CD4-positive, alpha-beta T cell treated with Interleukin-15 for 1 hour (primary cell): ENCODE measurements at regions not wholly inside any gene's neighbourhood (a gene's known extent, or its start where the extent isn't known, plus 50 kb on each side); places are given as distances from the start of the nearest gene placed in this dataset.

Experiments
- DNase-seq: peaks from one replicate; pipeline ENCODE4 v3.0.0-alpha.2; 2020

DNA sequence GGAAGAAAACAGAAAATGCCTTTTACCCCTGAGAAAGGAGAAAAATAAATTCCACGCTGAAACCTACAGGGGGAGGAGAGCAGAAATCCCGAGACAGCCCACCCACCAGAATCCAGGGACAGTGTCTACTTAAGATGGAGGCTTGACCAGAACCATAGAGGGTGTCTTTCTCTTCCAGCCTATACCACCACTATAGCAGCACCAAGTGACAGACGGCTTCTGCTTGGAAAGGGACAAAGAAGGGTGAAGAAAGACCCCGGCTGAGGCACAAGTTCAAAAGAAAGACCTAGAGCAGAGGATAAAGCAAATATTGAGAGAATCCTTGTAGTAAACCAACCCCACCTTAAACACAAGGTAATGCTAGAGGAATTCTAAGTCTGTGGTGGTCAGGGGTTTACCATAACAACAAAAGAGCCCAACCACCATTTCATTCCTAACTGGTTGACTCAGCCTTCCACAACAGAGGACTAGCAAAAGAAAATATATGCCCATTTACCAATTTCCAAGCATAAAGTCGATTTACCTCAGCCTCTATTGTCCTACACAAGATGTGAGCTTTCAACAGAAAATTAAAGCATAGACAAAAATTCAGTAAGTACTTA lies 105.3 kb upstream of the FOXG1 start:
- no peak for DNase-seq

DNA sequence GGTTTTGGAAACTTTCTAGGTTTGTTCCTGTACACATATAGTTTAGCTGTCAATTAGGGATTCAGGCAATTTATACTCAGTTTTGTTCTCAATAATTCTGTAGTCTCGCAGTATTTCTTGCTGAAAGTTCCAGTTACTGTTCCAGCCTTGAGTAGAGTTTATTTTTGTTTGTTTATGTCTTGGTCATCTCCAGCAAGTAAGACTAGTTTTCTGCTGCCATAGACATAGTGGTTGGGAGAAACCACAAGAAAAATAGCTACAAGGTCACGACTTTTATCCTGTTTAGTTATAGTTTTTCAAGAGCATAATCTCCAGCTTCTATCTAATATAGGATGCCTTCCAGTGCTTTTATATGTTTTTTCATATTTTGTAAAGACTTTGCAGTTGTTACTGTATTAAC lies 99.6 kb upstream of the FOXG1 start:
- no peak for DNase-seq

DNA sequence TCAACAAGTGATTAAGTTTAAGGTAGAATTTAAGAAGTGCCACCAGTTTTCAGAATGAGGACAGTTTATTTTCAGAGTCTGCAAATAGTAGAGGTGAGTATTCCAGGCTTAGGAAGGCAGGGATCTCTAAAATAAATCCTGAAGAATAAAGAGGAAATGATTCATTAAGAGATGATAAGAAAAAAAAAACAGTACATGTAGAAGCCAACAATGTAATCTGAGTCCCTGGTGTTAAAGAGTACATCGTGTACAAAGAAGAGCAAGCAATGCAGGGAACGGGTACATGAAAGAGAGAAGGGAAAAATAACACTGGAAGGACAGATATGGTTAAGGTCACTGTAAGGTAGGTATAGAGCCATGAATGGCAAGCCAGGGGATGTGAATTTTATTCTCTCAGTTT lies 95.2 kb upstream of the FOXG1 start:
- DNase-seq = no peak

DNA sequence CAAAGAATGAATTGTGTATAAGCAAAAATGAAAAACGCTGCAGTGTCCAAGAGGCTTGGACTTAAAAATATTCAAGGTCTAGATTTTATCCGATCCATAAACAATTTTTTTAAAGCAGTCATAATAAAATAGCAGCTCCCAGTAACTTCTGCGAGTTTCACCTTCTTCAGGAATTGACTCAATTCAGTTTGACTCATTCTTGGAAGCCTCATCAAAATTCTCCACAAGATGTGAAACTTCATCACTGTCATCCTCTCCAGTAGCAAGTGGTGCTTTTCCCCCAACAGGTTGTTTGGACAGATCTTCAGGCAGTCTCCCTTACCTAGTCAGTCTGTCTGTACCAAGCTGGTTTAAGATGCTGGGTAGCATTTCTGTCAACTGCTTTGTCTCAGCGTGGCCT lies 93.5 kb upstream of the FOXG1 start:
- DNase-seq = no peak

DNA sequence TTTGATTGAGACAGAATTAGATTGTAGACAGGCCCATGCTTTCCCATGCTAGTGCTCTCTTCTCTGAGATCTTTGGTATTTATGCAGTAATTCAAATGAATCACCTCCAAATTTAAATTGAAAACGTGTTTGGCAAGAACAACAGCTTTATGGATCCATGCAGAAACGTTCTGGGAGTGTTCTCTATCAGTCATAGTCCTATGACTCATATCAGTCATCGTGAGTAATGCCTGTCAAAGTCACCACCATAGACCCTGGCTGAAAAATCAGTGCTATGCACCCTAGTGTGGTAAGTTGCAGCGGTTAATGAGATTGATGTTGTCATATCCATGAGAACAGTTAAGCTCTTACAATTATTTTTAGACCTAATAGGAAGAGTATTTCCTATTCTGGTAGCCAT lies 90.1 kb upstream of the FOXG1 start:
- DNase-seq = no peak

DNA sequence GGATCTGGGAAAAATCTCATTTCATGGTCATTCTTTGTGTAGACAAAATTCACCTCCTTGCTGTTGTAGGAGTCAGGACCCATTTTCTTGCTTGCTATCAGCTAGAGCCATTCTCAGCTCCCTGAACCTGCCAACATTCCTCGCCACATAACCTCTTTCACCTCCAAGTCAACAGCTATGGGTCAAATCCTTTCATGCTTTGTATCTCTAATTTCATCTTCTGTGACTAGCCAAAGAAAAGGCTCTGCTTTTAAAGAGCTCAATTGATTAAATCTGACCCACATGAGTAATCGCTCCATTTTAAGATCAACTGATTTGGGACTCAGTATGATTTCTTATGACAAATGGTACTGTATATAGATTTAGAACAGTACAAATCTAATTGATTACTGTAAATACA lies 89.2 kb upstream of the FOXG1 start:
- no peak for DNase-seq

DNA sequence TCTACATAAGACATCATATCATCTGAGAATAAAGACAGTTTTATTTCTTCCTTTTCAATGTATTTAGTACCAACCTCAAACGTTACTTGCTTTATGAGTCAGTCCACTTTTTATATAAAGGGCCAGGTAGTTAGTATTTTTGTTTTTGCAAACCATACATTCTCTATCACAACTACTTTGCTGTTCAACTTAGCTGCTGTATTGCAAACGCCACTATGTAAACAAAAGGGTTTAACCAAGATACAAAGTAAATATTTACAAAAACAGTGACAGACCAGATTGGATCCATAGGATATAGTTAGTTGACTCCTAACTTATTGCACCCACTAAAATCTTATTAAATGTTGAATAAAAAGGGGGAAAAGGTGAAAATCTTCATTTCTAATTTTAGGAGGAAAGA lies 87.7 kb upstream of the FOXG1 start:
- no peak for DNase-seq

DNA sequence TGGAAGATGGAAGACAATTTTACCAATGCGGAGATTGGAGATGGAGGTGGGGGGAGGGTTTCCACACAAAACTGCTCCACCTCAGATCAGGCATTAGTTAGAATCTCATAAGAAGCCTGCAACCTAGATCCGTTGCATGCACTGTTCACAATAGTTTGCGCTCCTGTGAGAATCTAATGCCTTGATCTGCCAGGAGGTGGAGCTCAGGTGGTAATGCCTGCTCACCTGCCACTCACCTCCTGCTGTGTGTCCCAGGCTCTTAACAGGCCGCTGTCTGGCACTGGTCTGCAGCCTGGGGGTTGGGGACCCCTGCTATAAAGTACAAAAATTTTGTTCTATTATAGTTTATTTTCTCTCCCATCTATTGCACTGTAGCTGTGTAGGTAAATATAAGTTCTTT lies 84.9 kb upstream of the FOXG1 start:
- no peak for DNase-seq

DNA sequence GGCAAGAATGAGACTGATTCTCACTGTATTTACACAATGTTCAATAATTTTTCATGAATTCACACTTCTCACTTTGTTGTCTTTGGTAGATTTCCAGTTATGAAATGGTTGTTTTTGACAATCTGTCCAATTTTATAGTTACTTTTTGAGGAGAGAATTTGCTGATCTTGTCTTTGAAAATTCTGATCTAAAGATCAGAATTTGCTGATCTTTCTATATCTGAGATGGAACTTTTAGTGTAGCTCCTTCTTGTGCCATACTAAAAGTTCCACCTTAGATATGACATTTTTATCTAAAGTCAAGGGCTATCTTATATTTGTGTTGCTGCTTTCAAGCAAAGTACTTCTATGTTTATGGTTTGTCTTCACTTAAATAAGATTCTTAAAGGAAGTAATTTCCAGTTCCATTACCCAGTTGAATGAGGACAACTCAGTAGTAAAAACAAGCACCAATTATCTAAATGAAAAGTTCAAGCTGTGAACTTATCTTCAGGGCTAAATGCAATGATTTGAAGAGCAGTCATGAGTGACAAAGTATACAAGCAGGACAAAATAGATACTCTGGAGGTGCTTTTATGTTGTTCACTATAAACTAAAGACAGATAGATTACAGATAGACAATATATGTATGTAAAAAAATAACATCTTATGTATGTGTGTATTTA lies 76.4 kb upstream of the FOXG1 start:
- no peak for DNase-seq

DNA sequence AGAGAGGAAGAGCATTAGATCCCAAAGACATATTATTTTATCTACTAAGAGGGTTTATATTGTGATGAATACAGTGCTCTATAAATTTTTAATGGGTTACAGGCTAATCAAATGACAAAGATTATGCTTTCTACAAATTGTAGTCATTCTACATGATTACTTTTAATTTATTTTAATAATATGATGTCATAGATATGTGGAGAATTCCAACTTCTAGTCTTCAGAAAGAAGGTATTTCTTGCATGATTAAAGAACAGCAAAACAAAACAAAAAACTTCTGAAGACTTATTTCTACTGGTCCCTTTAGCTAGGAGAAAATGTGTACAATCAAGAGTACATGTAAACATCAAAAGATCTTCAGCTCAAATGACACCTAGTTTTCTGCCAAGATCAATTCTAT lies 71.5 kb upstream of the FOXG1 start:
- DNase-seq = no peak

DNA sequence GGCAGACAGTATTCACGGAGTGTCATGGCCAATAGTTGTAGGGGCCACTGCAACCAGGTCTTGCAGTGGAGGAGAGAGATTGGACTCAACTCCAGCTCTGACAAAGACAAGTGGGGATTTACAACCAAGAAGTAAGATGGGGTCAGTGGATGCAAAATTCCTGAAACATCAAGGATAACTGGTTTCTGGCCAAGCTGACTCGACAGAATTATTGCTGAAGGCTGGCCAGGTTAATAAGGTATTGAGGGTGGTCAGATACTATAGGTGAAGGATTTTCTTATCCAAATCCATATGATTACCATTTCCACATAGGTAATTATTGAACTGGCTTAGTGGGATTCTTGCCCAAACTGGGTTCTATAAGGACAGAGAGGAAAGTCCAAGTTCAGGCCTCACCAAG lies 64.9 kb upstream of the FOXG1 start:
- DNase-seq = no peak

DNA sequence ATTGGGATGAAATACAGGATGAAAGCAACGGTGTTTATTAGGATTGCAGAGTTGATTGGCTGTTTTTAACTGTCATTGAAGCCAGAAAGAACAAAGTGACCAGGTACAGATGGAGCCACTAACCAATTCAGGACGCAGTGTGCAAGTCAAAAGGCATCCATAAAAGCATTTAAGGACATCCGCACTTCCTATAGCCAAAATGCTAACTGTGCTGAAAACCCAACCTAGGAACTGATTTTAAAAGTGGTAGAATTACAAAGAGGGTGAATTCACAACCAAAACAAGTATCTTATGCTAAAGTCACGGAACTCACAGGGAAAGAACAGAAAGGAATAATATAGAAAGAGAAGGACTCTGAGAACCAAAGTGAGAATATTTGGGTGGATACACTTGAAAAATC lies 63.1 kb upstream of the FOXG1 start:
- no peak for DNase-seq

DNA sequence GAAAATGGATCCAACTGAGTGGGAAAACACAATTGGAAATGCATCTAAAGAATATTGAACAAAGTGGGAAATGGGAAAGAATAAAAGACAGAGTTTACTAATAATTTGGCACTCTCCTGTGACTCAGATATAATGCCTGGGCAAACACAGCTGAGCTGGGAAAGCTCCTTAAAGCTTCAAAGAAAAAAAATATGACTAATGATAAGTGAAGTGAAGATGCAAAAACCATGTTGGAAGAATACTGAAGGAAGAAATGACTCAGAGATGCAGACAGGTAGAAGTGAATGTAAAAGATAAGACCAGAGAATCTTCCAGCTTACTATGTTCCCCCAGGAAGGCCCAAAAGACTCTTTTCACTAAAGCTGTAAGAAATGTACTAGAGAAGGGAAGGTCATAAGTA lies 62.4 kb upstream of the FOXG1 start:
- no peak for DNase-seq

DNA sequence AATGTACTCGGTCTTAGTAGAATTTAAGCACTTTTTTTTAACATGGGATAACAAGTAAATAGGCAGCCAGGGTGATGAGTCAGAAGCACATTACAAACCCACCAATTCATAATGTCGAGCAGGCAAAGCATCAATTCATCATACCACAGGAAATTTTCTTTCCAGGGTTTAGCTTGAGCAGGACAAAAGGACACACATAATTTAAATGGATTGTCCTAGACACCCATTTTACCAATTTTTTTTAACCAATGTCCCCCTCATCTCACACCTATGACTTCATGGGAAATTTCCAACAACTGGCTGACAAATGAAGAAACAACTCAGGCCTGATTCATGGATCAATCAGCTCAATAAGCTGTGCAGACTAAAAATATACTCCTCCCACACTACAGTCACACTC lies 58.8 kb upstream of the FOXG1 start:
- DNase-seq = no peak

DNA sequence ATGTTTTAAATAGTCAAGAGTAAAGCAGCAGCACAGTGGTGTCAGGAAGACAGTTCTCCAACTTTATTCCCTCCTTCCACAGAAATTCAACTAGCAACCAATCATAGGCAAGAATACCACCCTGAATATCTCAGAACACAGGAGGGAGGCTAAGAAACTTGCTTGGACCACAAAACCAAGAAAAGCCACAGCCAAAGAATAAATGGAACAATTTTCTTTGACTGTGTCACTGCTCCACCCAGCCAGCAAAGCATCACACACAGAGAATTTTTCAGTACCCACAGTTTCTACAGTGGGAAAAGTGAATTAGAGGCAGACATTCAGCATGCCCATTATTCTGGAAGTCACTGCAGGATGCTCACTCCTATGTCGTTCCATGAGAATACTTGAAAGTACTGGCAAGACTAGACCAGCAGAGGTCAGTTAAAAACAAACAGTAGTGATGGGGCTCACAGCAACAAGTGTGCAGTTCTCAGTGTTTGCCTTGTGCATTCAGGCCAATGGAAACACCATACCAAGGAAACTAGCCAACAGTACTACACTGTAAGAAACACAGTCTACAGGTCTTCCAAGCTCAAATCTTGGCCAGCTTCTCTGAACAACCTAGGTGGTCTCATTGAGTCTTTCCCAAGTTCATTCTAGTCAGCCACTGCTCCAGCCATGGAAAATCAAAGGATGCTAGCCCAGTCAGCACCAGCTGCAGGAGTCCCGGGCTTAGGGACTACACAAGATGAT lies 56.8 kb upstream of the FOXG1 start:
- DNase-seq = no peak
